ENCODE measurements at regions not wholly inside any gene's neighbourhood (a gene's known extent, or its start where the extent isn't known, plus 50 kb on each side); places are given as distances from the start of the nearest gene placed in this dataset.

GRCh38 chr2:493228-493627 is 184.0 kb downstream of the TMEM18 start:
- H3K4me2 ChIP-seq, result no peak overlapping the region
- no peaks in the 10 kb centered on the region for H3K9me3 ChIP-seq
- no peaks in the 10 kb centered on the region for H3K36me3 ChIP-seq (replicated peaks in 1 of 2; ENCODE audit: control insufficient read depth in 1 of 2, insufficient read depth in 2 of 2, low read length in 1 of 2)
- no peaks in the 10 kb centered on the region for H3K27me3 ChIP-seq (ENCODE audit: insufficient read depth)
- POLR2A ChIA-PET, result no interaction called here
- CTCF ChIA-PET, result interaction anchor here (1.5 kb wide), 2 partner anchors 13 to 36 kb away, joined by 4 to 5 read pairs; no protein-coding TSS in a partner anchor
- no peak for TF ChIP-seq GATA2 (CRISPR knock-in tag; IDR thresholded peaks at IDR 0.05)
- TF ChIP-seq USF2 (IDR thresholded peaks at IDR 0.05; ENCODE audit: borderline replicate concordance, low read depth, low read length), result no peak
- no peak for TF ChIP-seq MEF2A (IDR thresholded peaks at IDR 0.05; ENCODE audit: borderline replicate concordance, low read depth)
- no peak for TF ChIP-seq PBX3 (IDR thresholded peaks at IDR 0.05)
- no peak for TF ChIP-seq EZH2phosphoT487 (IDR thresholded peaks at IDR 0.05; ENCODE audit: borderline replicate concordance, low read depth)
- no peak for TF ChIP-seq MXI1 (IDR thresholded peaks at IDR 0.05; ENCODE audit: low read depth, low read length)
- TF ChIP-seq FOXM1 (IDR thresholded peaks at IDR 0.05; ENCODE audit: low read depth), result no peak
- no peak for TF ChIP-seq USF1 (IDR thresholded peaks at IDR 0.05; ENCODE audit: borderline replicate concordance, low read depth)
- no peak for TF ChIP-seq RCOR1 (IDR thresholded peaks at IDR 0.05; ENCODE audit: low read length)
- TF ChIP-seq RFX5 (IDR thresholded peaks at IDR 0.05; ENCODE audit: low read length), result no peak
- TF ChIP-seq JUND (IDR thresholded peaks at IDR 0.05), result no peak
- TF ChIP-seq FOXJ3 (CRISPR knock-in tag; IDR thresholded peaks at IDR 0.05), result no peak
- TF ChIP-seq EP300 (IDR thresholded peaks at IDR 0.05; ENCODE audit: borderline replicate concordance in 1 of 2, low read depth in 1 of 2, low read length in 1 of 2), result no peak
- TF ChIP-seq IRF3 (IDR thresholded peaks at IDR 0.05; ENCODE audit: low read depth, low read length), result no peak
- TF ChIP-seq NRF1 (IDR thresholded peaks at IDR 0.05; ENCODE audit: low read depth, low read length), result no peak
- TF ChIP-seq SIN3A (IDR thresholded peaks at IDR 0.05; ENCODE audit: borderline replicate concordance, low read depth, low read length), result no peak
- peaks cover 0 to 23% of the 10 kb centered on the region in 2 experiments; a peak in 2 of 4 replicates for H3K4me1 ChIP-seq (ENCODE audit: control insufficient read depth in 1 of 2, insufficient read depth in 2 of 2, low read depth in 1 of 2, low read length in 1 of 2)
- H2AFZ ChIP-seq (ENCODE audit: low read depth), result no peak overlapping the region
- H3F3A ChIP-seq (replicated peaks; ENCODE audit: insufficient read depth), result no peaks in the 10 kb centered on the region
- H3K9me2 ChIP-seq, result no peaks in the 10 kb centered on the region
- H4K20me1 ChIP-seq (ENCODE audit: insufficient read depth), result no peaks in the 10 kb centered on the region
- 37% methylated on average over 4 of the region's 4 CpGs for WGBS (ENCODE audit: low lambda C conversion rate)
- DNase-seq, result no peak
- no peak overlapping the region for H3K4me3 ChIP-seq (ENCODE audit: low read depth in 2 of 2, low read length in 1 of 2)
- no peak overlapping the region for H3K27ac ChIP-seq (ENCODE audit: low read depth in 2 of 2, low read length in 1 of 2)
- no peak overlapping the region for H3K9ac ChIP-seq
- H3K79me2 ChIP-seq (ENCODE audit: insufficient read depth), result no peaks in the 10 kb centered on the region
